Trophoblast cell (in vitro differentiated cells and primary cell): ENCODE measurements at regions not wholly inside any gene's neighbourhood (a gene's known extent, or its start where the extent isn't known, plus 50 kb on each side); places are given as distances from the start of the nearest gene placed in this dataset.

Experiments
- DNase-seq, 2 donors: peaks; one replicate each; pipeline ENCODE4 v3.0.0-alpha.2; 2016
- H2AFZ ChIP-seq: 2 replicates; pipeline ENCODE4 v1.6.1; 2013; ENCODE audit warnings: low read length, moderate library complexity, mild to moderate bottlenecking; ENCODE audit not compliant: insufficient read depth, poor library complexity
- H2AK5ac ChIP-seq: 2 replicates; pipeline ENCODE4 v1.6.1; 2013; ENCODE audit warnings: mild to moderate bottlenecking, low read length
- H2BK120ac ChIP-seq: 2 replicates; pipeline ENCODE4 v1.6.1; 2013; ENCODE audit warnings: low read length, mild to moderate bottlenecking, moderate library complexity; ENCODE audit not compliant: insufficient read depth, poor library complexity
- H2BK12ac ChIP-seq: 2 replicates; pipeline ENCODE4 v1.6.1; 2013; ENCODE audit warnings: mild to moderate bottlenecking, low read length, moderate library complexity
- H2BK5ac ChIP-seq: 2 replicates; pipeline ENCODE4 v1.6.1; 2013; ENCODE audit warnings: low read length, low read depth, moderate library complexity, mild to moderate bottlenecking; ENCODE audit not compliant: poor library complexity
- H3K14ac ChIP-seq: 2 replicates; pipeline ENCODE4 v1.6.1; 2013; ENCODE audit warnings: mild to moderate bottlenecking, low read length
- H3K18ac ChIP-seq: 2 replicates; pipeline ENCODE4 v1.6.1; 2013; ENCODE audit warnings: mild to moderate bottlenecking, low read length
- H3K23ac ChIP-seq: 2 replicates; pipeline ENCODE4 v1.6.1; 2013; ENCODE audit warnings: low read length
- H3K27ac ChIP-seq: 2 replicates; pipeline ENCODE4 v1.5.1; 2013; ENCODE audit warnings: low read depth, mild to moderate bottlenecking, inconsistent platforms, low read length, moderate library complexity
- H3K27me3 ChIP-seq: 2 replicates; pipeline ENCODE4 v1.6.1; 2013; ENCODE audit warnings: inconsistent platforms, mild to moderate bottlenecking, low read length, moderate library complexity; ENCODE audit not compliant: insufficient read depth
- H3K36me3 ChIP-seq, 2 experiments: 1 replicate in 1 of 2; 2 replicates in 1 of 2; pipeline ENCODE4 v1.6.1; 2013; ENCODE audit warnings: low read length in 2 of 2, mild to moderate bottlenecking in 2 of 2, moderate library complexity in 1 of 2; ENCODE audit not compliant: insufficient read depth in 2 of 2, control insufficient read depth in 1 of 2
- H3K4ac ChIP-seq: 2 replicates; pipeline ENCODE4 v1.6.1; 2013; ENCODE audit warnings: low read depth, mild to moderate bottlenecking, low read length, moderate library complexity
- H3K4me1 ChIP-seq, 2 experiments: 1 replicate in 1 of 2; 2 replicates in 1 of 2; pipeline ENCODE4 v1.6.1; 2013; ENCODE audit warnings: low read length in 2 of 2, mild to moderate bottlenecking in 2 of 2, moderate library complexity in 1 of 2; ENCODE audit not compliant: insufficient read depth in 2 of 2, control insufficient read depth in 1 of 2
- H3K4me2 ChIP-seq: 2 replicates; pipeline ENCODE4 v1.6.1; 2013; ENCODE audit warnings: inconsistent platforms, mild to moderate bottlenecking, low read length, moderate library complexity
- H3K4me3 ChIP-seq: 2 replicates; pipeline ENCODE4 v1.5.1; 2013; ENCODE audit warnings: mild to moderate bottlenecking, low read depth, low read length, inconsistent platforms
- H3K79me1 ChIP-seq: one replicate; pipeline ENCODE4 v1.6.1; 2013; ENCODE audit warnings: low read length
- H3K79me2 ChIP-seq: 2 replicates; pipeline ENCODE4 v1.6.1; 2013; ENCODE audit warnings: low read length, mild to moderate bottlenecking; ENCODE audit not compliant: control insufficient read depth, insufficient read depth, poor library complexity
- H3K9ac ChIP-seq: 2 replicates; pipeline ENCODE4 v1.6.1; 2013; ENCODE audit warnings: mild to moderate bottlenecking, low read length
- H3K9me3 ChIP-seq: 2 replicates; pipeline ENCODE4 v1.6.1; 2013; ENCODE audit warnings: low read depth, mild to moderate bottlenecking, control low read depth, inconsistent platforms, low read length; ENCODE audit not compliant: insufficient read depth
- H4K12ac ChIP-seq: 2 replicates; pipeline ENCODE4 v1.6.1; 2013; ENCODE audit warnings: low read depth, mild to moderate bottlenecking, low read length, moderate library complexity
- H4K8ac ChIP-seq: 2 replicates; pipeline ENCODE4 v1.6.1; 2013; ENCODE audit warnings: low read depth, mild to moderate bottlenecking, low read length, moderate library complexity
- H4K91ac ChIP-seq: one replicate; pipeline ENCODE4 v1.6.1; 2013; ENCODE audit warnings: low read depth, mild to moderate bottlenecking, low read length, moderate library complexity
- WGBS: extraction: QIAGEN DNeasy Blood & Tissue Kit; methylation state at CpG from one replicate; pipeline ENCODE4 v1.1.7; 2013; ENCODE audit warnings: missing lambda C conversion rate; ENCODE audit not compliant: insufficient read length, insufficient coverage; ENCODE audit errors: extremely low coverage; 5-methylcytosine and 5-hydroxymethylcytosine counted together

GRCh38 chr4:156685308-156685707 is 286.3 kb downstream of the PDGFC start:
- Histone ChIP-seq H2BK5ac (no peak overlapping the region), H3K4me2 (no peak overlapping the region), H3K4ac (no peak overlapping the region), H3K23ac (no peak overlapping the region), H2AK5ac (no peak overlapping the region), H3K27ac (no peak overlapping the region), H3K4me1 (no peaks in the 10 kb centered on the region), H2BK12ac (no peak overlapping the region), H3K79me2 (no peaks in the 10 kb centered on the region), H3K4me3 (no peak overlapping the region), H3K36me3 (no peaks in the 10 kb centered on the region), H3K79me1 (no peaks in the 10 kb centered on the region), H4K12ac (no peak overlapping the region), H2BK120ac (no peak overlapping the region), H2AFZ (no peak overlapping the region), H3K9me3 (no peaks in the 10 kb centered on the region), H4K91ac (no peak overlapping the region), H3K9ac (no peak overlapping the region), H3K14ac (no peak overlapping the region), H3K18ac (no peak overlapping the region), H3K27me3 (no peaks in the 10 kb centered on the region), H4K8ac (no peak overlapping the region)
- DNase-seq: no peak
- WGBS: no CpG with 5 or more reads among the region's 3 CpGs

- Histone ChIP-seq H3K18ac (no peak overlapping the region), H4K12ac (no peak overlapping the region), H3K14ac (no peak overlapping the region), H2BK5ac (no peak overlapping the region), H2BK12ac (no peak overlapping the region), H3K23ac (no peak overlapping the region), H3K9ac (no peak overlapping the region), H3K79me2 (no peaks in the 10 kb centered on the region), H3K79me1 (peaks cover 4% of the 10 kb centered on the region), H4K8ac (no peak overlapping the region), H2AK5ac (no peak overlapping the region), H3K4me2 (no peak overlapping the region), H3K9me3 (no peaks in the 10 kb centered on the region), H3K27ac (no peak overlapping the region), H2AFZ (no peak overlapping the region), H3K4me3 (no peak overlapping the region), H3K4ac (no peak overlapping the region), H2BK120ac (no peak overlapping the region), H4K91ac (no peak overlapping the region), H3K27me3 (no peaks in the 10 kb centered on the region), H3K36me3 (no peaks in the 10 kb centered on the region), H3K4me1 (peaks cover 0 to 3% of the 10 kb centered on the region in 2 experiments)
- WGBS: no CpG with 5 or more reads among the region's 4 CpGs
- DNase-seq: no peak
Measured at GRCh38 chr4:156677656-156678055, 293.9 kb downstream of the PDGFC start.

- H3K4ac ChIP-seq: no peak overlapping the region
- no peak overlapping the region for H4K8ac ChIP-seq
- H3K18ac ChIP-seq: no peak overlapping the region
- H3K79me1 ChIP-seq: peaks cover 4% of the 10 kb centered on the region
- H2AFZ ChIP-seq: no peak overlapping the region
- no peak overlapping the region for H2AK5ac ChIP-seq
- no peak overlapping the region for H2BK120ac ChIP-seq
- no peaks in the 10 kb centered on the region for H3K9me3 ChIP-seq
- no peak overlapping the region for H4K12ac ChIP-seq
- peak; percentile 40 to 75 for DNase-seq
- H2BK5ac ChIP-seq: no peak overlapping the region
- no peak overlapping the region for H3K14ac ChIP-seq
- no peak overlapping the region for H3K4me3 ChIP-seq
- no peak overlapping the region for H3K27ac ChIP-seq
- no peaks in the 10 kb centered on the region for H3K27me3 ChIP-seq
- peaks cover 0 to 3% of the 10 kb centered on the region in 2 experiments for H3K4me1 ChIP-seq
- no peak overlapping the region for H3K9ac ChIP-seq
- no CpG with 5 or more reads among the region's 6 CpGs for WGBS
- no peak overlapping the region for H4K91ac ChIP-seq
- no peak overlapping the region for H2BK12ac ChIP-seq
- no peaks in the 10 kb centered on the region for H3K79me2 ChIP-seq
- no peak overlapping the region for H3K23ac ChIP-seq
- no peak overlapping the region for H3K4me2 ChIP-seq
- H3K36me3 ChIP-seq: no peaks in the 10 kb centered on the region
Measured at GRCh38 chr4:156677131-156677531, 294.5 kb downstream of the PDGFC start.

GRCh38 chr4:156676116-156676851 is 295.3 kb downstream of the PDGFC start:
- no peak overlapping the region for H3K23ac ChIP-seq
- no peak overlapping the region for H3K4me2 ChIP-seq
- H2AK5ac ChIP-seq: peak overlapping the region; percentile 83
- H2BK120ac ChIP-seq: peak overlapping the region; percentile 83
- H3K27me3 ChIP-seq: no peaks in the 10 kb centered on the region
- H2BK12ac ChIP-seq: peak overlapping the region; percentile 84
- H3K27ac ChIP-seq: no peak overlapping the region
- H4K8ac ChIP-seq: no peak overlapping the region
- H3K14ac ChIP-seq: peak overlapping the region; percentile 74
- no peak overlapping the region for H3K9ac ChIP-seq
- no peak for DNase-seq
- no peaks in the 10 kb centered on the region for H3K36me3 ChIP-seq
- H4K91ac ChIP-seq: peak overlapping the region; percentile 77
- H2AFZ ChIP-seq: no peak overlapping the region
- H3K18ac ChIP-seq: no peak overlapping the region
- H3K79me2 ChIP-seq: no peaks in the 10 kb centered on the region
- WGBS: no CpG with 5 or more reads among the region's 3 CpGs
- no peak overlapping the region for H3K4me3 ChIP-seq
- no peak overlapping the region for H4K12ac ChIP-seq
- peaks cover 0 to 3% of the 10 kb centered on the region in 2 experiments for H3K4me1 ChIP-seq
- H3K9me3 ChIP-seq: no peaks in the 10 kb centered on the region
- H3K79me1 ChIP-seq: peaks cover 4% of the 10 kb centered on the region
- H3K4ac ChIP-seq: peak overlapping the region; percentile 69
- H2BK5ac ChIP-seq: peak overlapping the region; percentile 73
